Omental fat pad (tissue), 3 donors: ENCODE measurements at regions not wholly inside any gene's neighbourhood (a gene's known extent, or its start where the extent isn't known, plus 50 kb on each side); places are given as distances from the start of the nearest gene placed in this dataset.

Experiments used
- ATAC-seq: fragments of 150-250 bp; one replicate; pipeline ENCODE4 v1.9.1; 2016; ENCODE audit warnings: mild to moderate bottlenecking, moderate library complexity; ENCODE audit not compliant: low FRiP score
- DNase-seq: peaks from one replicate; pipeline ENCODE4 v3.0.0-alpha.2; 2019; ENCODE audit warnings: low spot score
- CTCF ChIP-seq, 3 donors: fragments of 450-650 bp; IDR thresholded peaks; one replicate each; pipeline ENCODE4 v1.5.1; 2016 to 2017; ENCODE audit warnings: antibody characterized with exemption in 3 of 3, mild to moderate bottlenecking in 3 of 3, moderate library complexity in 2 of 3

GRCh38 chr11:111089759-111090158 lies 155.8 kb upstream of the POU2AF2 start:
- ATAC-seq = no peak
- no peak for DNase-seq
- TF ChIP-seq CTCF (IDR thresholded peaks at IDR 0.05) = no peak

DNA sequence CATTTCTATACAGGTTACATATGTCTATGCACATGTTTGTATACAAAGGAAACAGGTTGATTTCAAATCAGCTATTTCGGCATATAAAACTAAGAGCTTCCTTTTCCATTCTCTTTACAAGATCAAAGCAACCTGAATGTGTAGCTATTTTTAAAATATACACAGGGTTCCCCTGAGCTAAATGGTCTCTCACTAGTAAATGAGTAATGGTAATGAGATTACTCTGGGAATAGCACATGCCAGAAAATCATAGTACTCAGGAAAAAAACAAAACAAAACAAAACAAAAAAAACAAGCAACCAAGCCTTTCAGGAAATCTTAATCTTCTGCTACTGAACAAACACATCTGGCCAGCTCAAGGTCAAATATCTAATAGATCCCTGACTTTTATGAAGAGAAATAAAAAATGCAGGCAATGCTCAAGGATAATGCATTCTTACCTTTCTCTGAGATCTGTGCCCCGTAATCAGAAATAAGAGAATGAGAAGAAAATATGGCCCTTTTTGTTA lies 156.6 kb upstream of the POU2AF2 start:
- TF ChIP-seq CTCF (IDR thresholded peaks at IDR 0.05) = no peak
- no peak for ATAC-seq

GRCh38 chr11:111086058-111086457 lies 159.5 kb upstream of the POU2AF2 start:
- DNase-seq = no peak
- no peak for TF ChIP-seq CTCF (IDR thresholded peaks at IDR 0.05)
- no peak for ATAC-seq

More for the DNA sequence above, 156.6 kb upstream of the POU2AF2 start:
- DNase-seq = no peak

DNA sequence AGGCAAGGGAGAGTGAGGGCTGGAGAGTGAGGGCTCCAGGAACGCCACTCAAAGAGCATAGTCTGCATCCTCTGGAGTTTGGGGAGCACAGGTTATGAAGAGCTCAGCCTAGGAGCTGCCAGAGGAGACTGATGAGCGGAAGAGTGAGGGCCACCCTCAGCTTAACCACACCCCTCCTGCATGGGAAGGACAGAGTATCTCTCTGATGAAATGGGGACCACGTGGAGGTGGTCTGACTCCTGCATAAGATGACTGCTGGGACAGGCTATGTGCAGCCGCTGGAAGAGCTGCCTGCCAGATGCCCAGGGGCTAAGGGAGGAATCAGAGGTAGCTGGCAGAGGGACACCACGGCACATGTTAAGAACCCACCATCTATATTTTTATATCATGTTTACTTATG lies 162.9 kb upstream of the POU2AF2 start:
- TF ChIP-seq CTCF (IDR thresholded peaks at IDR 0.05) = no peak
- ATAC-seq (no peak), DNase-seq (no peak)

- DNase-seq (no peak), ATAC-seq (no peak)
- no peak for TF ChIP-seq CTCF (IDR thresholded peaks at IDR 0.05)
These were observed 164.5 kb upstream of the POU2AF2 start for GRCh38 chr11:111081021-111081511.

GRCh38 chr11:111077530-111078322 lies 167.8 kb upstream of the POU2AF2 start:
- ATAC-seq = no peak
- no peak for TF ChIP-seq CTCF (IDR thresholded peaks at IDR 0.05)
- no peak for DNase-seq

DNA sequence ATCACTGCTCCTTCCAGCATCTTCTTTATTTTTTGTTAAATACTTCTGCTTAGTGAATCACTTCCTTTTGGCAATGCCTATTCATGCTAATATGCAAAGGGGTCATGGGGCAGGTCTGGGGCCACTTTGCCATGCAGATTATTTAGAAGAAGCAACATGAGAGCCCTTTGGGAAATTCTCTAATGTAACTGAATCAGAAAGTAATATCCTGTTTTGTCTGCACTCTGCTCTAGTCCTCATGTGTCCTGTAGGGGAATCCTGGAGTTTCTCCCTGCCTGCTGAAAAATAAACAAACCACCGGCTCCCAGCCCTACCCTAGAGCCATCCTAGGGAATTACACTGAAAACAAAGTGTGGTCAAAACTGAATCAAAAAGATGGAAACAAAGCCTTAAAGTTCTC lies 176.5 kb upstream of the POU2AF2 start:
- DNase-seq (no peak), ATAC-seq (no peak)
- TF ChIP-seq CTCF (IDR thresholded peaks at IDR 0.05) = no peak
